Left ventricle myocardium inferior (tissue), 1 donor: ENCODE measurements at regions not wholly inside any gene's neighbourhood (a gene's known extent, or its start where the extent isn't known, plus 50 kb on each side); places are given as distances from the start of the nearest gene placed in this dataset.

Experiments
- DNase-seq: peaks from one replicate; pipeline ENCODE4 v3.0.0-alpha.2; 2020
- H3K27ac ChIP-seq: fragments of 200-600 bp; replicated peaks from 2 replicates; pipeline ENCODE4 v1.8.0; 2021
- H3K27me3 ChIP-seq: fragments of 200-600 bp; 2 replicates; pipeline ENCODE4 v1.8.0; 2021; ENCODE audit warnings: low read depth
- H3K36me3 ChIP-seq: fragments of 200-600 bp; 2 replicates; pipeline ENCODE4 v1.8.0; 2021
- H3K4me1 ChIP-seq: fragments of 200-600 bp; 2 replicates; pipeline ENCODE4 v1.8.0; 2021
- H3K4me3 ChIP-seq: fragments of 200-600 bp; 2 replicates; pipeline ENCODE4 v1.8.0; 2021; ENCODE audit warnings: mild to moderate bottlenecking, moderate library complexity
- H3K9me3 ChIP-seq: fragments of 200-600 bp; replicated peaks from 2 replicates; pipeline ENCODE4 v1.8.0; 2021
- CTCF ChIP-seq: fragments of 200-600 bp; IDR thresholded peaks from 2 replicates; pipeline ENCODE4 v1.8.0; 2021; ENCODE audit warnings: antibody characterized with exemption, mild to moderate bottlenecking, borderline replicate concordance
- intact Hi-C: fragments of 100-400 bp; cut with micrococcal nuclease; formaldehyde crosslinking; loops from one replicate; pipeline ENCODE4 v1.11.0; 2022
- donor health status: DM: no; HTN: yes; CAD: no; lungs with severe emphysema.

- no peaks in the 10 kb centered on the region for H3K27me3 ChIP-seq
- peaks cover 3% of the 10 kb centered on the region for H3K9me3 ChIP-seq
- intact Hi-C loops = no loop called here
- DNase-seq = no peak
- no peak overlapping the region for H3K27ac ChIP-seq
- H3K4me1 ChIP-seq = no peaks in the 10 kb centered on the region
- H3K4me3 ChIP-seq = no peak overlapping the region
- no peak for TF ChIP-seq CTCF
- H3K36me3 ChIP-seq = no peaks in the 10 kb centered on the region
Measured at GRCh38 chr2:76256458-76257088, 545.9 kb upstream of the GCFC2 start.

GRCh38 chr2:76252704-76253103, 542.0 kb upstream of the GCFC2 start:
- intact Hi-C loops = no loop called here
- TF ChIP-seq CTCF = no peak
- Histone ChIP-seq H3K27me3 (no peaks in the 10 kb centered on the region), H3K36me3 (no peaks in the 10 kb centered on the region), H3K4me1 (no peaks in the 10 kb centered on the region), H3K4me3 (no peak overlapping the region), H3K9me3 (peaks cover 3% of the 10 kb centered on the region), H3K27ac (no peak overlapping the region)
- no peak for DNase-seq

- Histone ChIP-seq H3K9me3 (peaks cover 11% of the 10 kb centered on the region), H3K36me3 (no peaks in the 10 kb centered on the region), H3K4me3 (no peak overlapping the region), H3K27ac (no peak overlapping the region), H3K27me3 (no peaks in the 10 kb centered on the region), H3K4me1 (no peaks in the 10 kb centered on the region)
- TF ChIP-seq CTCF = no peak
- intact Hi-C loops = no loop called here
- no peak for DNase-seq
Measured at GRCh38 chr2:76251342-76251741, 540.6 kb upstream of the GCFC2 start.

GRCh38 chr2:76247006-76247405, 536.3 kb upstream of the GCFC2 start:
- Histone ChIP-seq H3K27me3 (no peaks in the 10 kb centered on the region), H3K9me3 (peaks cover 19% of the 10 kb centered on the region), H3K27ac (no peak overlapping the region), H3K36me3 (no peaks in the 10 kb centered on the region), H3K4me3 (no peak overlapping the region), H3K4me1 (no peaks in the 10 kb centered on the region)
- no peak for DNase-seq
- no peak for TF ChIP-seq CTCF
- intact Hi-C loops = no loop called here

GRCh38 chr2:76211991-76212985, 501.6 kb upstream of the GCFC2 start:
- Histone ChIP-seq H3K4me1 (no peaks in the 10 kb centered on the region), H3K36me3 (no peaks in the 10 kb centered on the region), H3K27ac (no peak overlapping the region), H3K9me3 (no peaks in the 10 kb centered on the region), H3K27me3 (no peaks in the 10 kb centered on the region), H3K4me3 (no peak overlapping the region)
- no peak for TF ChIP-seq CTCF
- DNase-seq = no peak
- intact Hi-C loops = no loop called here
